Neural progenitor cell (in vitro differentiated cells): ENCODE measurements at regions not wholly inside any gene's neighbourhood (a gene's known extent, or its start where the extent isn't known, plus 50 kb on each side); places are given as distances from the start of the nearest gene placed in this dataset.

Experiments
- CTCF ChIP-seq: fragments of 200-600 bp; sonication (generic); IDR thresholded peaks from 2 replicates; pipeline ENCODE4 v1.5.1; 2017; ENCODE audit warnings: antibody characterized with exemption, mild to moderate bottlenecking
- EZH2 ChIP-seq: fragments of 200-600 bp; sonication (generic); IDR thresholded peaks from 2 replicates; pipeline ENCODE4 v1.6.1; 2017; ENCODE audit warnings: antibody characterized with exemption, mild to moderate bottlenecking, moderate library complexity
- EZH2phosphoT487 ChIP-seq: fragments of 200-600 bp; sonication (generic); IDR thresholded peaks from 2 replicates; pipeline ENCODE4 v1.6.1; 2017; ENCODE audit warnings: antibody characterized with exemption

DNA sequence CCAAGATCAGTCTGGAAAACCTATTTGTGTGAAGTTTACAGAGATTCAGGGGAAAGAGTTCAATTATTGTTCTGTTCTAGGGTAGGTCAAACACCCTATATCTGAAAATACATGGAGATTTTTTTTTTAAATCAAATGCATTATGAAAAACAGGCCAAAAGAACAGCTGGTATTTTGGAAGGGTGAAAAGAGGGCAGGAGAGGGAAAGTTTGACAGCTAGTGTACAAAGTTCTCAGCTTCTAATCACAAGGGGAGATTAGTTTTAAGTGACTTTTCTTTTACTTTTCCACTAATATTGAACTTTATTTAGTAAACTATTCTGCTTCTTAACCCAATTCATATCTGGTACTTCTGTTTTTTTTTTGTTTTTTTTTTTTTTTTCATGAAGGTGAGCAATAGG, 66.2 kb upstream of the GRID2 start:
- TF ChIP-seq EZH2 (no peak), CTCF (no peak), EZH2phosphoT487 (no peak)
